SK-N-SH treated with all-trans-retinoic acid at 6 μM for 48 hours (cell line): ENCODE measurements at regions not wholly inside any gene's neighbourhood (a gene's known extent, or its start where the extent isn't known, plus 50 kb on each side); places are given as distances from the start of the nearest gene placed in this dataset.
A peak's percentile ranks its signal among the peaks of the same experiment; 100 is the strongest.
"Not testable (repeated sequence)": the region's sequence is repeated elsewhere in the genome, so short reads cannot be mapped to it uniquely, and the experiment has no call there.

Source experiments
- ATAC-seq: fragments of 200-7000 bp; cut with Tn5 transposase; 3 replicates; pipeline ENCODE4 v1.9.1; 2020; ENCODE audit warnings: mild to moderate bottlenecking, moderate library complexity
- ESRRG ChIP-seq: fragments of 250-450 bp; sonication (Bioruptor Pico); IDR thresholded peaks from 2 replicates; pipeline ENCODE4 v1.6.1; 2021; ENCODE audit warnings: mild to moderate bottlenecking
- GLIS3 ChIP-seq: fragments of 250-450 bp; sonication (Bioruptor Pico); IDR thresholded peaks from 2 replicates; pipeline ENCODE4 v1.5.0; 2020; ENCODE audit warnings: mild to moderate bottlenecking, moderate library complexity
- ISL1 ChIP-seq: fragments of 250-450 bp; sonication (Bioruptor Pico); IDR thresholded peaks from 2 replicates; pipeline ENCODE4 v2.1.2; 2022; ENCODE audit warnings: mild to moderate bottlenecking, moderate library complexity
- OSR1 ChIP-seq: fragments of 250-450 bp; sonication (Bioruptor Pico); IDR thresholded peaks from 2 replicates; pipeline ENCODE4 v1.8.0; 2022; ENCODE audit warnings: moderate library complexity, mild to moderate bottlenecking, inconsistent platforms
- RARB ChIP-seq: fragments of 250-450 bp; sonication (Bioruptor Pico); IDR thresholded peaks from 2 replicates; pipeline ENCODE4 v1.8.0; 2021; ENCODE audit warnings: mild to moderate bottlenecking, moderate library complexity
- SNAI2 ChIP-seq: fragments of 250-450 bp; sonication (Bioruptor Pico); IDR thresholded peaks from 2 replicates; pipeline ENCODE4 v1.5.0; 2020; ENCODE audit warnings: mild to moderate bottlenecking, moderate library complexity
- TCF4 ChIP-seq: fragments of 250-450 bp; sonication (Bioruptor Pico); IDR thresholded peaks from 2 replicates; pipeline ENCODE4 v1.8.0; 2021; ENCODE audit warnings: mild to moderate bottlenecking, moderate library complexity, borderline replicate concordance
- ZC3H10 ChIP-seq: fragments of 250-450 bp; sonication (Bioruptor Pico); IDR thresholded peaks from 2 replicates; pipeline ENCODE4 v1.5.1; 2021; ENCODE audit warnings: mild to moderate bottlenecking, moderate library complexity
- ZFP30 ChIP-seq: fragments of 450-650 bp; formaldehyde crosslinking; IDR thresholded peaks from 2 replicates; pipeline ENCODE4 v1.5.0; 2022; ENCODE audit warnings: mild to moderate bottlenecking, moderate library complexity
- ZNF565 ChIP-seq: fragments of 450-650 bp; formaldehyde crosslinking; conservative IDR thresholded peaks from 2 replicates; pipeline ENCODE4 v1.5.0; 2020; ENCODE audit warnings: low read depth, mild to moderate bottlenecking, moderate library complexity
- ZNF8 ChIP-seq: fragments of 450-650 bp; formaldehyde crosslinking; IDR thresholded peaks from 2 replicates; pipeline ENCODE4 v1.5.0; 2020; ENCODE audit warnings: mild to moderate bottlenecking, moderate library complexity
- TF ChIP-seq, protein P1 (sequence below): fragments of 250-450 bp; sonication (Bioruptor Pico); IDR thresholded peaks from 2 replicates; pipeline ENCODE4 v1.5.1; 2020; ENCODE audit warnings: low read depth, mild to moderate bottlenecking, moderate library complexity
- TF ChIP-seq, protein P2 (sequence below): fragments of 250-450 bp; sonication (Bioruptor Pico); IDR thresholded peaks from 2 replicates; pipeline ENCODE4 v1.5.0; 2020; ENCODE audit warnings: mild to moderate bottlenecking, moderate library complexity
- TF ChIP-seq, protein P3 (sequence below): fragments of 250-450 bp; sonication (Bioruptor Pico); IDR thresholded peaks from 2 replicates; pipeline ENCODE4 v1.8.0; 2020; ENCODE audit warnings: mild to moderate bottlenecking, moderate library complexity, borderline replicate concordance
- TF ChIP-seq, protein P4 (sequence below): fragments of 250-450 bp; sonication (Bioruptor Pico); IDR thresholded peaks from 2 replicates; pipeline ENCODE4 v1.8.0; 2021; ENCODE audit warnings: low read depth, mild to moderate bottlenecking, moderate library complexity, borderline replicate concordance

DNA sequence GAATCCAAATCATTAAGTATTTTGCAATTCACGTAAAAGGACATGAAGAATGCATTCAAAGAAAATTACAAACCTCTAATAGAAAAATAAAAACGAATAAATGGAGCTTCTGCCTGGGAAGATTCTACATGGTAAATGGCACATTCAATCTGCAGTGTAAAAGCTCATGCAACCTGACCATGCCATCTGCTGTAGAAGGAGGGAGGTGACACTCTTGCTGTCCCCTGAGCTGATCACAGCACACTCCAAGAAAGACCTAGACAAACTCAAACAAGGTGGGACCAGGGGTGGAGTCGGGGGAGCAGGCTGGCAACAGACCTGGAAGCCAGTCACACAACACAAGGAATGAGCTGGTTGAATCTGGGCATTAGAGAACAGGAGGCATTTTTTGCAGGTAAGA is 101.8 kb downstream of the BDH1 start:
- TF ChIP-seq SNAI2 (CRISPR knock-in tag) (no peak), ZFP30 (CRISPR knock-in tag) (no peak)
- peak; percentile 77 for ATAC-seq

DNA sequence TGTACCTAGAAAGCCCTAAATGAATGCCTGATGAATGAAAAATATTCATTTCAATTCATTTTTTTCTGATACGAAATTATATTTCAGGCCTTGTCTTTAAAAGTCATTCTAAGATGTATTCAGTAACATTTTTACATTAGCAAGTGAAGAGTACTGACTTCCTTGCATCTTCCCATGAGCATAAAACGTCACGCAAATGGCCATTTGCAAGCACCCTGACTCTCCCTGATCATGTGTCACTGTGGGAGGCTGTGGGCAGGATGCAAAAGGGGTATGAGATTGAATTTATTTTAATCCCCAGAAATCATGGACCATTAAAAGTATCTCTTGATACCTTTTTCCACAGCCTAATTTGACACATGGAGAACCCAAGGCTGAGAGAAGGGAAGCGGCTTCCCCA is 105.0 kb downstream of the BDH1 start:
- no peak for ATAC-seq
- TF ChIP-seq, protein P1, sequence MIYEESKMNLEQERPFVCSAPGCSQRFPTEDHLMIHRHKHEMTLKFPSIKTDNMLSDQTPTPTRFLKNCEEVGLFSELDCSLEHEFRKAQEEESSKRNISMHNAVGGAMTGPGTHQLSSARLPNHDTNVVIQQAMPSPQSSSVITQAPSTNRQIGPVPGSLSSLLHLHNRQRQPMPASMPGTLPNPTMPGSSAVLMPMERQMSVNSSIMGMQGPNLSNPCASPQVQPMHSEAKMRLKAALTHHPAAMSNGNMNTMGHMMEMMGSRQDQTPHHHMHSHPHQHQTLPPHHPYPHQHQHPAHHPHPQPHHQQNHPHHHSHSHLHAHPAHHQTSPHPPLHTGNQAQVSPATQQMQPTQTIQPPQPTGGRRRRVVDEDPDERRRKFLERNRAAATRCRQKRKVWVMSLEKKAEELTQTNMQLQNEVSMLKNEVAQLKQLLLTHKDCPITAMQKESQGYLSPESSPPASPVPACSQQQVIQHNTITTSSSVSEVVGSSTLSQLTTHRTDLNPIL = no peak
- TF ChIP-seq ZC3H10 (CRISPR knock-in tag) (no peak), OSR1 (CRISPR knock-in tag) (no peak), RARB (no peak), ESRRG (CRISPR knock-in tag) (no peak), GLIS3 (CRISPR knock-in tag) (no peak)
- TF ChIP-seq, protein P2, sequence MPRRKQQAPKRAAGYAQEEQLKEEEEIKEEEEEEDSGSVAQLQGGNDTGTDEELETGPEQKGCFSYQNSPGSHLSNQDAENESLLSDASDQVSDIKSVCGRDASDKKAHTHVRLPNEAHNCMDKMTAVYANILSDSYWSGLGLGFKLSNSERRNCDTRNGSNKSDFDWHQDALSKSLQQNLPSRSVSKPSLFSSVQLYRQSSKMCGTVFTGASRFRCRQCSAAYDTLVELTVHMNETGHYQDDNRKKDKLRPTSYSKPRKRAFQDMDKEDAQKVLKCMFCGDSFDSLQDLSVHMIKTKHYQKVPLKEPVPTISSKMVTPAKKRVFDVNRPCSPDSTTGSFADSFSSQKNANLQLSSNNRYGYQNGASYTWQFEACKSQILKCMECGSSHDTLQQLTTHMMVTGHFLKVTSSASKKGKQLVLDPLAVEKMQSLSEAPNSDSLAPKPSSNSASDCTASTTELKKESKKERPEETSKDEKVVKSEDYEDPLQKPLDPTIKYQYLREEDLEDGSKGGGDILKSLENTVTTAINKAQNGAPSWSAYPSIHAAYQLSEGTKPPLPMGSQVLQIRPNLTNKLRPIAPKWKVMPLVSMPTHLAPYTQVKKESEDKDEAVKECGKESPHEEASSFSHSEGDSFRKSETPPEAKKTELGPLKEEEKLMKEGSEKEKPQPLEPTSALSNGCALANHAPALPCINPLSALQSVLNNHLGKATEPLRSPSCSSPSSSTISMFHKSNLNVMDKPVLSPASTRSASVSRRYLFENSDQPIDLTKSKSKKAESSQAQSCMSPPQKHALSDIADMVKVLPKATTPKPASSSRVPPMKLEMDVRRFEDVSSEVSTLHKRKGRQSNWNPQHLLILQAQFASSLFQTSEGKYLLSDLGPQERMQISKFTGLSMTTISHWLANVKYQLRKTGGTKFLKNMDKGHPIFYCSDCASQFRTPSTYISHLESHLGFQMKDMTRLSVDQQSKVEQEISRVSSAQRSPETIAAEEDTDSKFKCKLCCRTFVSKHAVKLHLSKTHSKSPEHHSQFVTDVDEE (CRISPR knock-in tag) = no peak
- TF ChIP-seq, all 23 proteins: peak for 0

DNA sequence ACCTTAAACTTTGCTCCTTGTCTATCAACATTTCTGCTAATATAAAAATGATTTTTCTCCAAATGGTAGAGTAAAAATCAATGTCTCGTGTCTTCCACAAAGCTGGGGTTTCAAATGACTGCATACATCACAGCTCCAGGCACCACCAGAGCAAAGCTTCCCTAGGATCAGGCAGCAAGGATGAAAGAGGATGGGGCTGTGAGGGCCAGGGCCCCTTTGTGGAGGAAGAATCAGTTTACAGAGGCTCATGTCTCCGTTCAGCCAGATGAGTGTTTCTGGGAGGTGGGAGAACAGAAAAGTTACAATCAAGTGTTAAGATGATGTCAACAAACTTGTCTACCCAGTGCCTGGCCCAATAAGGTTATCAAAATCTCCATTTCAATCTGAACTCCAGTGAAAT is 105.5 kb downstream of the BDH1 start:
- ATAC-seq = no peak
- TF ChIP-seq ISL1 (no peak), ZFP30 (CRISPR knock-in tag) (no peak), ESRRG (CRISPR knock-in tag) (no peak), SNAI2 (CRISPR knock-in tag) (no peak), ZNF8 (no peak), TCF4 (CRISPR knock-in tag) (no peak), GLIS3 (CRISPR knock-in tag) (no peak), ZNF565 (CRISPR knock-in tag) (no peak), ZC3H10 (CRISPR knock-in tag) (no peak)
- TF ChIP-seq, protein P3, sequence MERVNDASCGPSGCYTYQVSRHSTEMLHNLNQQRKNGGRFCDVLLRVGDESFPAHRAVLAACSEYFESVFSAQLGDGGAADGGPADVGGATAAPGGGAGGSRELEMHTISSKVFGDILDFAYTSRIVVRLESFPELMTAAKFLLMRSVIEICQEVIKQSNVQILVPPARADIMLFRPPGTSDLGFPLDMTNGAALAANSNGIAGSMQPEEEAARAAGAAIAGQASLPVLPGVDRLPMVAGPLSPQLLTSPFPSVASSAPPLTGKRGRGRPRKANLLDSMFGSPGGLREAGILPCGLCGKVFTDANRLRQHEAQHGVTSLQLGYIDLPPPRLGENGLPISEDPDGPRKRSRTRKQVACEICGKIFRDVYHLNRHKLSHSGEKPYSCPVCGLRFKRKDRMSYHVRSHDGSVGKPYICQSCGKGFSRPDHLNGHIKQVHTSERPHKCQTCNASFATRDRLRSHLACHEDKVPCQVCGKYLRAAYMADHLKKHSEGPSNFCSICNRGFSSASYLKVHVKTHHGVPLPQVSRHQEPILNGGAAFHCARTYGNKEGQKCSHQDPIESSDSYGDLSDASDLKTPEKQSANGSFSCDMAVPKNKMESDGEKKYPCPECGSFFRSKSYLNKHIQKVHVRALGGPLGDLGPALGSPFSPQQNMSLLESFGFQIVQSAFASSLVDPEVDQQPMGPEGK (CRISPR knock-in tag) = no peak
- TF ChIP-seq, protein P4, sequence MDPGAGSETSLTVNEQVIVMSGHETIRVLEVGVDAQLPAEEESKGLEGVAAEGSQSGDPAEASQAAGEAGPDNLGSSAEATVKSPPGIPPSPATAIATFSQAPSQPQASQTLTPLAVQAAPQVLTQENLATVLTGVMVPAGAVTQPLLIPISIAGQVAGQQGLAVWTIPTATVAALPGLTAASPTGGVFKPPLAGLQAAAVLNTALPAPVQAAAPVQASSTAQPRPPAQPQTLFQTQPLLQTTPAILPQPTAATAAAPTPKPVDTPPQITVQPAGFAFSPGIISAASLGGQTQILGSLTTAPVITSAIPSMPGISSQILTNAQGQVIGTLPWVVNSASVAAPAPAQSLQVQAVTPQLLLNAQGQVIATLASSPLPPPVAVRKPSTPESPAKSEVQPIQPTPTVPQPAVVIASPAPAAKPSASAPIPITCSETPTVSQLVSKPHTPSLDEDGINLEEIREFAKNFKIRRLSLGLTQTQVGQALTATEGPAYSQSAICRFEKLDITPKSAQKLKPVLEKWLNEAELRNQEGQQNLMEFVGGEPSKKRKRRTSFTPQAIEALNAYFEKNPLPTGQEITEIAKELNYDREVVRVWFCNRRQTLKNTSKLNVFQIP (CRISPR knock-in tag) = no peak
- TF ChIP-seq, protein P2 (CRISPR knock-in tag) = no peak
- TF ChIP-seq, protein P1 = no peak

DNA sequence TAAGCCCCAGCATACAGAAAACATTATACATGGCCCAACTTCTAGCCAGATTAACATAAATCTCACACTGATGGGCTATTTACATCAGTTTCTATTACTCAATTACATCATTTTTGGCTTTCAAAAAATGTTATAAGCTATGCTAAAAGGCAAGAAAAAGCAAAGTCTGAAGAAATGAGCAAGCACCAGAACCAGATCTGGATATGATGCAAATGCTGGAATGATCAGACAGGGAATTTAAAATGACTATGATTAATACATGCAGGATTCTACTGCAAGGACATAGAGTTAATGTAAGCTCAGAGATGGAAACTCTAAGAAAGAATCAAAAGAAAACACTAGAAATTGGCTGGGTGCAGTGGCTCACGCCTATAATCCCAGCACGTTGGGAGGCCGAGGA is 106.6 kb downstream of the BDH1 start:
- ATAC-seq = not testable (repeated sequence)

DNA sequence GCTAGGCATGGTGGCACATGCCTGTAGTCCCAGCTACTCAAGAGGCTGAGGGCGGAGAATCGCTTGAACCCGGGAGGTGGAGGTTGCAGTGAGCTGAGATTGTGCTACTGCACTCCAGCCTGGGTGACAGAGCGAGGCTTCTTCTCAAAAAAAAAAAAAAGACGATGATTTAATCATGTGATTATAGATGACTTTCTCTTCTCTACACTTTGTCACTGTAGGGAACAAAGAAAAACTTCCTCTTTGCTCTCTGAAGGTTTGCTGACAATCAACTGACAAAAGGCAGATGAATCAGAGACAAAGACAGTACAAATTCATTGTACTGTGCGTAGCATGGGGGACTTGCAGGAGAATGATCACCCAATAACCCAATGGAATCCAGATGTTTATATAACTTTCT is 108.0 kb downstream of the BDH1 start:
- ATAC-seq = not testable (repeated sequence)
